SK-N-SH (cell line): ENCODE measurements at regions not wholly inside any gene's neighbourhood (a gene's known extent, or its start where the extent isn't known, plus 50 kb on each side); places are given as distances from the start of the nearest gene placed in this dataset.

ENCODE experiments used
- CTCF ChIA-PET: fragments of 300-600, 350-600 bp; formaldehyde crosslinking; extraction: SDS; loops from one replicate; lab custom pipeline; 2021; lab: Yijun Ruan, JAX
- POLR2A ChIA-PET: fragments of 350-600 bp; sonication (Branson Sonifier 250); formaldehyde crosslinking; extraction: SDS; loops from one replicate; lab custom pipeline; 2020; ENCODE audit warnings: antibody characterized with exemption, inconsistent platforms; lab: Yijun Ruan, JAX
- DNase-seq: peaks from one replicate; pipeline ENCODE4 v3.0.0; 2012
- H2AFZ ChIP-seq: fragments of 200-600 bp; sonication (generic); 2 replicates; pipeline ENCODE4 v1.8.1; 2016; ENCODE audit warnings: antibody characterized with exemption, mild to moderate bottlenecking, low read depth
- H3F3A ChIP-seq: fragments of 200-600 bp; sonication (generic); replicated peaks from 2 replicates; pipeline ENCODE3; 2016; ENCODE audit warnings: antibody characterized with exemption, mild to moderate bottlenecking; ENCODE audit not compliant: insufficient read depth
- H3K27ac ChIP-seq, 2 experiments: fragments of 200-500 bp in 1 of 2; fragments of 200-600 bp in 1 of 2; sonication (Bioruptor generic) in 1 of 2; sonication (generic), shearing (Covaris generic) in 1 of 2; 2 replicates each; pipeline versions ENCODE4 v1.5.1 to v1.6.1; 2014 to 2016; ENCODE audit warnings: low read depth in 2 of 2, inconsistent platforms in 1 of 2, low read length in 1 of 2, mild to moderate bottlenecking in 1 of 2, mixed read lengths in 1 of 2
- H3K27me3 ChIP-seq: fragments of 200-600 bp; sonication (generic), shearing (Covaris generic); 2 replicates; pipeline ENCODE4 v1.6.1; 2016; ENCODE audit warnings: mixed run types; ENCODE audit not compliant: insufficient read depth
- H3K36me3 ChIP-seq, 2 experiments: fragments of 200-500 bp in 1 of 2; fragments of 200-600 bp in 1 of 2; sonication (Bioruptor generic) in 1 of 2; sonication (generic) in 1 of 2; replicated peaks in 1 of 2; 2 replicates each; pipeline versions ENCODE3 to v1.5.1; 2014 to 2016; ENCODE audit warnings: low read length in 1 of 2, mild to moderate bottlenecking in 1 of 2; ENCODE audit not compliant: insufficient read depth in 2 of 2, control insufficient read depth in 1 of 2
- H3K4me1 ChIP-seq, 2 experiments: fragments of 200-500 bp in 1 of 2; fragments of 200-600 bp in 1 of 2; sonication (Bioruptor generic) in 1 of 2; sonication (generic), shearing (Covaris generic) in 1 of 2; 2 replicates each; pipeline versions ENCODE4 v1.5.1 to v1.6.1; 2014 to 2016; ENCODE audit warnings: low read depth in 1 of 2, low read length in 1 of 2, mixed run types in 1 of 2; ENCODE audit not compliant: insufficient read depth in 2 of 2, control insufficient read depth in 1 of 2
- H3K4me2 ChIP-seq: fragments of 200-600 bp; sonication (generic), shearing (Covaris generic); 2 replicates; pipeline ENCODE4 v1.6.1; 2017; ENCODE audit warnings: mixed run types
- H3K4me3 ChIP-seq, 2 experiments: fragments of 200-500 bp in 1 of 2; fragments of 200-600 bp in 1 of 2; sonication (Bioruptor generic) in 1 of 2; sonication (generic), shearing (Covaris generic) in 1 of 2; 2 replicates each; pipeline versions ENCODE4 v1.5.1 to v1.8.1; 2014 to 2016; ENCODE audit warnings: low read depth in 2 of 2, inconsistent platforms in 1 of 2, low read length in 1 of 2, mild to moderate bottlenecking in 1 of 2, mixed read lengths in 1 of 2, moderate library complexity in 1 of 2
- H3K79me2 ChIP-seq: fragments of 200-600 bp; sonication (generic); 2 replicates; pipeline ENCODE4 v1.8.1; 2017; ENCODE audit warnings: mild to moderate bottlenecking; ENCODE audit not compliant: insufficient read depth
- H3K9ac ChIP-seq: fragments of 200-600 bp; sonication (generic); 2 replicates; pipeline ENCODE4 v1.6.1; 2017; ENCODE audit warnings: mixed run types
- H3K9me2 ChIP-seq: fragments of 200-600 bp; sonication (generic); 2 replicates; pipeline ENCODE4 v1.6.1; 2017; ENCODE audit warnings: mixed run types
- H3K9me3 ChIP-seq: fragments of 200-600 bp; sonication (generic); 2 replicates; pipeline ENCODE4 v1.6.1; 2017; ENCODE audit warnings: mixed run types, mild to moderate bottlenecking, moderate library complexity
- H4K20me1 ChIP-seq: fragments of 200-600 bp; sonication (generic); 2 replicates; pipeline ENCODE4 v1.6.1; 2017; ENCODE audit warnings: mild to moderate bottlenecking, mixed run types; ENCODE audit not compliant: insufficient read depth
- ELF1 ChIP-seq: IDR thresholded peaks from 2 replicates; pipeline ENCODE4 v1.4.0; 2012
- FOXJ3 ChIP-seq: sonication (generic); formaldehyde crosslinking; IDR thresholded peaks from 2 replicates; pipeline ENCODE4 v1.5.1; 2020; ENCODE audit warnings: mild to moderate bottlenecking, missing genetic modification reagents
- FOXM1 ChIP-seq: IDR thresholded peaks from 2 replicates; pipeline ENCODE4 v1.4.0; 2012; ENCODE audit warnings: low read depth, mild to moderate bottlenecking
- MEF2A ChIP-seq: IDR thresholded peaks from 2 replicates; pipeline ENCODE4 v1.4.0; 2012; ENCODE audit warnings: low read depth, borderline replicate concordance
- NFIC ChIP-seq: IDR thresholded peaks from 2 replicates; pipeline ENCODE4 v1.4.0; 2012; ENCODE audit warnings: borderline replicate concordance
- NRF1 ChIP-seq: IDR thresholded peaks from 2 replicates; pipeline ENCODE4 v1.6.1; 2012; ENCODE audit warnings: low read depth, mild to moderate bottlenecking, low read length
- RAD21 ChIP-seq: IDR thresholded peaks from 2 replicates; pipeline ENCODE4 v1.6.1; 2012; ENCODE audit warnings: mild to moderate bottlenecking, low read length
- RFX5 ChIP-seq: IDR thresholded peaks from 2 replicates; pipeline ENCODE4 v1.6.1; 2012; ENCODE audit warnings: mild to moderate bottlenecking, improper control_type of control experiment, low read length
- SIN3A ChIP-seq: IDR thresholded peaks from 2 replicates; pipeline ENCODE4 v1.6.1; 2012; ENCODE audit warnings: low read depth, mild to moderate bottlenecking, low read length, moderate library complexity, borderline replicate concordance
- SMC3 ChIP-seq: IDR thresholded peaks from 2 replicates; pipeline ENCODE4 v1.6.1; 2012; ENCODE audit warnings: low read depth, low read length, improper control_type of control experiment
- TAF1 ChIP-seq: IDR thresholded peaks from 2 replicates; pipeline ENCODE4 v1.6.1; 2012; ENCODE audit warnings: low read depth, mild to moderate bottlenecking, low read length, moderate library complexity, borderline replicate concordance
- TEAD4 ChIP-seq: IDR thresholded peaks from 2 replicates; pipeline ENCODE4 v1.4.0; 2012; ENCODE audit warnings: mild to moderate bottlenecking, borderline replicate concordance; ENCODE audit not compliant: insufficient read depth
- WGBS: methylation state at CpG from one replicate; pipeline ENCODE4 v1.1.6; 2017; ENCODE audit warnings: low lambda C conversion rate; 5-methylcytosine and 5-hydroxymethylcytosine counted together
- TF ChIP-seq, protein P1 (sequence below): fragments of 200-600 bp; sonication (generic); IDR thresholded peaks from 2 replicates; pipeline ENCODE4 v1.6.1; 2017; ENCODE audit warnings: antibody characterized with exemption, mild to moderate bottlenecking, moderate library complexity
- TF ChIP-seq, protein P2 (sequence below): IDR thresholded peaks from 2 replicates; pipeline ENCODE4 v1.4.0; 2012; ENCODE audit warnings: low read depth, borderline replicate concordance
- TF ChIP-seq, protein P3 (sequence below): fragments of 150-350 bp; IDR thresholded peaks from 2 replicates; pipeline ENCODE4 v1.6.1; 2017; ENCODE audit warnings: antibody characterized with exemption, low read length, low read depth, borderline replicate concordance
- TF ChIP-seq, protein P4 (sequence below): IDR thresholded peaks from 2 replicates; pipeline ENCODE4 v1.4.0; 2012; ENCODE audit warnings: low read depth, borderline replicate concordance
- TF ChIP-seq, protein P5 (sequence below): fragments of 150-350 bp; IDR thresholded peaks from 2 replicates; pipeline ENCODE4 v1.6.1; 2016; ENCODE audit warnings: mild to moderate bottlenecking, low read depth, low read length

DNA sequence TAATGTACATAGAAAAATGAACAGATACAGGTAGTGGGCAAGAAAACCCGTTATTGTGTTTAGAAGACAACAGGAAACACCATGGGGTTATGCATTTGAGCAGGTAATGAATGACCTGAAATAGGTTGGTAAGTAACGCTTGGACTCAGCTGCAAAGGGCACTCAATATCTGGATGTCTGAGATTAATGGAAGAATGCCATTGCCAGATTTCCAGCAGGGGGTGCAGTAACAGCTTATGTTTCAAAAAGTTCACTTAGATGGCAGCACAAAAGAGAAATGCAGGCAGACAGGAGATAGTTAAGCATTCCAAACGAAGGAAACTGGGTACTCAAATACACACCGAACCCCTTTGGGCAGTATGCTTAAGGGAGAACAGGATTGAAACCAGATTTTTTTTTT lies 285.5 kb upstream of the VLDLR start:
- no peaks in the 10 kb centered on the region for H3K27me3 ChIP-seq
- H4K20me1 ChIP-seq: no peaks in the 10 kb centered on the region
- no peak overlapping the region for H3K4me3 ChIP-seq
- POLR2A ChIA-PET: no interaction called here
- H3F3A ChIP-seq: no peaks in the 10 kb centered on the region
- no peaks in the 10 kb centered on the region for H3K36me3 ChIP-seq
- H3K9me2 ChIP-seq: no peaks in the 10 kb centered on the region
- 43% methylated on average over 4 of the region's 4 CpGs for WGBS
- H3K9ac ChIP-seq: no peak overlapping the region
- TF ChIP-seq, protein P1, sequence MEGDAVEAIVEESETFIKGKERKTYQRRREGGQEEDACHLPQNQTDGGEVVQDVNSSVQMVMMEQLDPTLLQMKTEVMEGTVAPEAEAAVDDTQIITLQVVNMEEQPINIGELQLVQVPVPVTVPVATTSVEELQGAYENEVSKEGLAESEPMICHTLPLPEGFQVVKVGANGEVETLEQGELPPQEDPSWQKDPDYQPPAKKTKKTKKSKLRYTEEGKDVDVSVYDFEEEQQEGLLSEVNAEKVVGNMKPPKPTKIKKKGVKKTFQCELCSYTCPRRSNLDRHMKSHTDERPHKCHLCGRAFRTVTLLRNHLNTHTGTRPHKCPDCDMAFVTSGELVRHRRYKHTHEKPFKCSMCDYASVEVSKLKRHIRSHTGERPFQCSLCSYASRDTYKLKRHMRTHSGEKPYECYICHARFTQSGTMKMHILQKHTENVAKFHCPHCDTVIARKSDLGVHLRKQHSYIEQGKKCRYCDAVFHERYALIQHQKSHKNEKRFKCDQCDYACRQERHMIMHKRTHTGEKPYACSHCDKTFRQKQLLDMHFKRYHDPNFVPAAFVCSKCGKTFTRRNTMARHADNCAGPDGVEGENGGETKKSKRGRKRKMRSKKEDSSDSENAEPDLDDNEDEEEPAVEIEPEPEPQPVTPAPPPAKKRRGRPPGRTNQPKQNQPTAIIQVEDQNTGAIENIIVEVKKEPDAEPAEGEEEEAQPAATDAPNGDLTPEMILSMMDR: peak; percentile 50
- TF ChIP-seq, protein P2, sequence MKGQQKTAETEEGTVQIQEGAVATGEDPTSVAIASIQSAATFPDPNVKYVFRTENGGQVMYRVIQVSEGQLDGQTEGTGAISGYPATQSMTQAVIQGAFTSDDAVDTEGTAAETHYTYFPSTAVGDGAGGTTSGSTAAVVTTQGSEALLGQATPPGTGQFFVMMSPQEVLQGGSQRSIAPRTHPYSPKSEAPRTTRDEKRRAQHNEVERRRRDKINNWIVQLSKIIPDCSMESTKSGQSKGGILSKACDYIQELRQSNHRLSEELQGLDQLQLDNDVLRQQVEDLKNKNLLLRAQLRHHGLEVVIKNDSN: no peak
- TF ChIP-seq NRF1 (no peak), TAF1 (no peak), SIN3A (no peak), FOXM1 (no peak), SMC3 (0 out of 2 replicates have a peak, but pooled peaks have one; percentile 22), MEF2A (no peak), RAD21 (peak; percentile 34; the same call in 1 of the 2 replicates), ELF1 (no peak), FOXJ3 (no peak), RFX5 (no peak), TEAD4 (no peak), NFIC (no peak)
- TF ChIP-seq, protein P3, sequence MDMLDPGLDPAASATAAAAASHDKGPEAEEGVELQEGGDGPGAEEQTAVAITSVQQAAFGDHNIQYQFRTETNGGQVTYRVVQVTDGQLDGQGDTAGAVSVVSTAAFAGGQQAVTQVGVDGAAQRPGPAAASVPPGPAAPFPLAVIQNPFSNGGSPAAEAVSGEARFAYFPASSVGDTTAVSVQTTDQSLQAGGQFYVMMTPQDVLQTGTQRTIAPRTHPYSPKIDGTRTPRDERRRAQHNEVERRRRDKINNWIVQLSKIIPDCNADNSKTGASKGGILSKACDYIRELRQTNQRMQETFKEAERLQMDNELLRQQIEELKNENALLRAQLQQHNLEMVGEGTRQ: no peak
- TF ChIP-seq, protein P4, sequence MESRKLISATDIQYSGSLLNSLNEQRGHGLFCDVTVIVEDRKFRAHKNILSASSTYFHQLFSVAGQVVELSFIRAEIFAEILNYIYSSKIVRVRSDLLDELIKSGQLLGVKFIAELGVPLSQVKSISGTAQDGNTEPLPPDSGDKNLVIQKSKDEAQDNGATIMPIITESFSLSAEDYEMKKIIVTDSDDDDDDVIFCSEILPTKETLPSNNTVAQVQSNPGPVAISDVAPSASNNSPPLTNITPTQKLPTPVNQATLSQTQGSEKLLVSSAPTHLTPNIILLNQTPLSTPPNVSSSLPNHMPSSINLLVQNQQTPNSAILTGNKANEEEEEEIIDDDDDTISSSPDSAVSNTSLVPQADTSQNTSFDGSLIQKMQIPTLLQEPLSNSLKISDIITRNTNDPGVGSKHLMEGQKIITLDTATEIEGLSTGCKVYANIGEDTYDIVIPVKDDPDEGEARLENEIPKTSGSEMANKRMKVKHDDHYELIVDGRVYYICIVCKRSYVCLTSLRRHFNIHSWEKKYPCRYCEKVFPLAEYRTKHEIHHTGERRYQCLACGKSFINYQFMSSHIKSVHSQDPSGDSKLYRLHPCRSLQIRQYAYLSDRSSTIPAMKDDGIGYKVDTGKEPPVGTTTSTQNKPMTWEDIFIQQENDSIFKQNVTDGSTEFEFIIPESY: no peak
- TF ChIP-seq, protein P5, sequence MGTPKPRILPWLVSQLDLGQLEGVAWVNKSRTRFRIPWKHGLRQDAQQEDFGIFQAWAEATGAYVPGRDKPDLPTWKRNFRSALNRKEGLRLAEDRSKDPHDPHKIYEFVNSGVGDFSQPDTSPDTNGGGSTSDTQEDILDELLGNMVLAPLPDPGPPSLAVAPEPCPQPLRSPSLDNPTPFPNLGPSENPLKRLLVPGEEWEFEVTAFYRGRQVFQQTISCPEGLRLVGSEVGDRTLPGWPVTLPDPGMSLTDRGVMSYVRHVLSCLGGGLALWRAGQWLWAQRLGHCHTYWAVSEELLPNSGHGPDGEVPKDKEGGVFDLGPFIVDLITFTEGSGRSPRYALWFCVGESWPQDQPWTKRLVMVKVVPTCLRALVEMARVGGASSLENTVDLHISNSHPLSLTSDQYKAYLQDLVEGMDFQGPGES: no peak
- no peak for DNase-seq
- no peaks in the 10 kb centered on the region for H3K79me2 ChIP-seq
- CTCF ChIA-PET: interaction anchor here (1.0 kb wide), 1 partner anchor 11 kb away, joined by 3 read pairs; no protein-coding TSS in a partner anchor
- no peaks in the 10 kb centered on the region; the same call in 1 of the 2 replicates for H3K9me3 ChIP-seq
- H3K4me2 ChIP-seq: no peak overlapping the region
- no peak overlapping the region for H3K27ac ChIP-seq
- H3K4me1 ChIP-seq: peaks cover 0 to 9% of the 10 kb centered on the region in 2 experiments; a peak in 1 of 4 replicates
- H2AFZ ChIP-seq: no peak overlapping the region
